H1 (cell line): ENCODE measurements at regions not wholly inside any gene's neighbourhood (a gene's known extent, or its start where the extent isn't known, plus 50 kb on each side); places are given as distances from the start of the nearest gene placed in this dataset.

Source experiments
- EGR1 ChIP-seq: IDR thresholded peaks from 2 replicates; pipeline ENCODE4 v1.6.1; 2011; ENCODE audit warnings: low read depth, low read length, borderline replicate concordance
- EZH2 ChIP-seq: fragments of 200-600 bp; sonication (generic); IDR thresholded peaks from 2 replicates; pipeline ENCODE4 v1.7.1; 2012; ENCODE audit warnings: low read depth, mild to moderate bottlenecking, moderate library complexity, low read length, inconsistent platforms; ENCODE audit not compliant: severe bottlenecking
- POLR2A ChIP-seq, 2 experiments: IDR thresholded peaks; 1 replicate in 1 of 2; 2 replicates in 1 of 2; pipeline ENCODE4 v1.6.1; 2011; ENCODE audit warnings: low read depth in 2 of 2, low read length in 2 of 2, mild to moderate bottlenecking in 2 of 2; ENCODE audit errors: control extremely low read depth in 1 of 2

GRCh38 chr2:12467303-12467702, 249.4 kb upstream of the TRIB2 start:
- no peak for TF ChIP-seq EZH2
- no peak for TF ChIP-seq POLR2A (IDR thresholded peaks at IDR 0.05; ENCODE audit: control extremely low read depth in 1 of 2, low read depth in 2 of 2, low read length in 2 of 2)
- TF ChIP-seq EGR1 = no peak
